ENCODE measurements at regions not wholly inside any gene's neighbourhood (a gene's known extent, or its start where the extent isn't known, plus 50 kb on each side); places are given as distances from the start of the nearest gene placed in this dataset.

DNA sequence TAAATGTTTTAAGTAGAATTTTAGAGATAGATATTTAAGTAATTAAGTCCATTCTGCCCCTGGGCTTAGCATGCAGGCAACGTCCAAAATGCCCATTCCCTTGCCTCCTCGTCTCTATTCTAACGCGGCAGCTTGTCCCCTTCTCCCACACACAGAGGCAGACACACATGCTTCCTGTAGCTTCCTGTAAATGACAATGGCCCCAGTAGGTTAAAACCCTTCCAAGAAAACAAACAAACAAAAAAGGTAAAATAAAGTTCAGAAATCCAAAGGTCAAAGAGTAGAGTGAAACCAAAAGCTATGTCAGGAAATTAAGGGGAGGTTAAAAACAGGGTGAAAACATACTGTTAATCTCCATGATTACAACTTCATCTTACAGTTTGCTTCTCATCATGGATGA is 857.6 kb downstream of the GATA3 start:
- Histone ChIP-seq H3K36me3 (no peaks in the 10 kb centered on the region), H3K27ac (no peak overlapping the region), H3K4me1 (replicated peaks) (no peaks in the 10 kb centered on the region), H3K4me3 (no peak overlapping the region), H3K9me3 (no peaks in the 10 kb centered on the region), H3K27me3 (replicated peaks; ENCODE audit: insufficient read depth) (no peaks in the 10 kb centered on the region)
- TF ChIP-seq POLR2A (IDR thresholded peaks at IDR 0.05) (no peak), POLR2AphosphoS5 (IDR thresholded peaks at IDR 0.05) (no peak)
- TF ChIP-seq, protein P1, sequence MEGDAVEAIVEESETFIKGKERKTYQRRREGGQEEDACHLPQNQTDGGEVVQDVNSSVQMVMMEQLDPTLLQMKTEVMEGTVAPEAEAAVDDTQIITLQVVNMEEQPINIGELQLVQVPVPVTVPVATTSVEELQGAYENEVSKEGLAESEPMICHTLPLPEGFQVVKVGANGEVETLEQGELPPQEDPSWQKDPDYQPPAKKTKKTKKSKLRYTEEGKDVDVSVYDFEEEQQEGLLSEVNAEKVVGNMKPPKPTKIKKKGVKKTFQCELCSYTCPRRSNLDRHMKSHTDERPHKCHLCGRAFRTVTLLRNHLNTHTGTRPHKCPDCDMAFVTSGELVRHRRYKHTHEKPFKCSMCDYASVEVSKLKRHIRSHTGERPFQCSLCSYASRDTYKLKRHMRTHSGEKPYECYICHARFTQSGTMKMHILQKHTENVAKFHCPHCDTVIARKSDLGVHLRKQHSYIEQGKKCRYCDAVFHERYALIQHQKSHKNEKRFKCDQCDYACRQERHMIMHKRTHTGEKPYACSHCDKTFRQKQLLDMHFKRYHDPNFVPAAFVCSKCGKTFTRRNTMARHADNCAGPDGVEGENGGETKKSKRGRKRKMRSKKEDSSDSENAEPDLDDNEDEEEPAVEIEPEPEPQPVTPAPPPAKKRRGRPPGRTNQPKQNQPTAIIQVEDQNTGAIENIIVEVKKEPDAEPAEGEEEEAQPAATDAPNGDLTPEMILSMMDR (IDR thresholded peaks at IDR 0.05), result no peak
- 63% methylated on average over 4 of the region's 4 CpGs for WGBS
- no peak for DNase-seq (ENCODE audit: low spot score)
- intact Hi-C loops (cut with DNase I), result no loop called here

DNA sequence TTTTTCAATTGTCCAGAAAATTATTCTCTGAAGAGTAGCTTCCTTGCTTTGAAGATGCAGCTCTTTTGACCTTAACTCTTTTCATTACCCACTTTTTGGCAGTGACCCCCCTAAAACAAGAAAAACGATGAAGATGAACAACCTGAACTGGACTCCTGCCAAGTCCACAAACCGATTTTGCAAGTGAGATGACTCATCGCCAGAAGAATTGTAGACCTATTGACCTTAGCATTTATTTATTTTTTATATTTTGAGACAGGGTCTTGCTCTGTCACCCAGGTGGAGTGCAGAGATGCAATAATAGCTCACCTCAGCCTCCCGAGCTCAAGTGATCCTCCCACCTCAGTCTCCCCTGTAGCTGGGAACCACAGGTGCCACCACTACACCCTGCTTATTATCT is 859.2 kb downstream of the GATA3 start:
- Histone ChIP-seq H3K4me3 (no peak overlapping the region), H3K4me1 (replicated peaks) (no peaks in the 10 kb centered on the region), H3K36me3 (no peaks in the 10 kb centered on the region), H3K27ac (no peak overlapping the region), H3K9me3 (no peaks in the 10 kb centered on the region), H3K27me3 (replicated peaks; ENCODE audit: insufficient read depth) (no peaks in the 10 kb centered on the region)
- WGBS, result 41% methylated on average over 4 of the region's 4 CpGs
- intact Hi-C loops (cut with DNase I), result no loop called here
- no peak for DNase-seq (ENCODE audit: low spot score)
- TF ChIP-seq POLR2A (IDR thresholded peaks at IDR 0.05) (no peak), POLR2AphosphoS5 (IDR thresholded peaks at IDR 0.05) (no peak)
- TF ChIP-seq, protein P1 (IDR thresholded peaks at IDR 0.05), result no peak

DNA sequence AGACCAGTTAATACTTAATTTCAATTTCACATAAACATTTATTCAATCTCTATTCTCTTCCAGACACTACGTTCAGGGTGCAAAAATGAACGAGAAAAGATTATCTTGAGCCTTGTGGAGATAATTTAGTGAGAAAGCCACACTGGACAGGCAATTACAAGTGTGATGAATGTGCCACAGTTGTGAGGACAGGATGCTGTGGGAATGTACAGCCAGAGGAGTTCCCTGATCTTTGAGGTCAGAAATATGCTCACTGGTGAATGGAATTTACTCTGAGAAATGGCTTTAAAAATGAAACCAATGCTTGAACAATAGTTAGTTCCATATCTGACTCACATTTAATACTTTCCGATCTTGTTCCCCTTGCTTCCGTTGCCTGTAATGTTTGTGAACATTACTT is 864.8 kb downstream of the GATA3 start:
- Histone ChIP-seq H3K27me3 (replicated peaks; ENCODE audit: insufficient read depth) (no peaks in the 10 kb centered on the region), H3K36me3 (no peaks in the 10 kb centered on the region), H3K4me1 (replicated peaks) (no peaks in the 10 kb centered on the region), H3K4me3 (no peak overlapping the region), H3K27ac (no peak overlapping the region), H3K9me3 (no peaks in the 10 kb centered on the region)
- no peak for TF ChIP-seq POLR2AphosphoS5 (IDR thresholded peaks at IDR 0.05)
- TF ChIP-seq POLR2A (IDR thresholded peaks at IDR 0.05), result no peak
- TF ChIP-seq, protein P1 (IDR thresholded peaks at IDR 0.05), result no peak
- 73% methylated on average over 4 of the region's 4 CpGs for WGBS
- DNase-seq (ENCODE audit: low spot score), result no peak
- intact Hi-C loops (cut with DNase I), result no loop called here

DNA sequence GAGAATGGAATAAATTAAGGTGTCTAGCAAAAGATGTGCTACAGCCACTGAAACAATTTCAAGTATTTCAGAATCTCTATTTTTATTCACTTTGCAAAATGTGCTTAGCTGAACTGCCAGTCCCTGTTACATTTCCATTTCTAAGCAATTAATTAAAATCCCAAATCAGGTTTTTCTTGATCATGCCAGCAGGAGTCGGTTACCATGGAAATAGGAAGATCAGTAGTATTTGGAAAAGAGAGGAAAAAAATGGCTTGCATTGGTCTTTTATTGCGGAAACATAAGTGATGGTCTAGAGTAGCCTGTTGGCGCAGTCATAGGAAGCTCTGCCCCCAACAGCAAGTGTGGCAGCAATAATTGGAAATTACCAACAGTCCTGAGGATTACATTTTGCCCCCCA is 867.1 kb downstream of the GATA3 start:
- no peak overlapping the region for H3K4me3 ChIP-seq
- H3K4me1 ChIP-seq (replicated peaks), result no peaks in the 10 kb centered on the region
- no peaks in the 10 kb centered on the region for H3K36me3 ChIP-seq
- 86% methylated on average over 3 of the region's 3 CpGs for WGBS
- DNase-seq (ENCODE audit: low spot score), result no peak
- no peak overlapping the region for H3K27ac ChIP-seq
- TF ChIP-seq POLR2AphosphoS5 (IDR thresholded peaks at IDR 0.05), result no peak
- no peaks in the 10 kb centered on the region for H3K27me3 ChIP-seq (replicated peaks; ENCODE audit: insufficient read depth)
- intact Hi-C loops (cut with DNase I), result no loop called here
- H3K9me3 ChIP-seq, result no peaks in the 10 kb centered on the region

DNA sequence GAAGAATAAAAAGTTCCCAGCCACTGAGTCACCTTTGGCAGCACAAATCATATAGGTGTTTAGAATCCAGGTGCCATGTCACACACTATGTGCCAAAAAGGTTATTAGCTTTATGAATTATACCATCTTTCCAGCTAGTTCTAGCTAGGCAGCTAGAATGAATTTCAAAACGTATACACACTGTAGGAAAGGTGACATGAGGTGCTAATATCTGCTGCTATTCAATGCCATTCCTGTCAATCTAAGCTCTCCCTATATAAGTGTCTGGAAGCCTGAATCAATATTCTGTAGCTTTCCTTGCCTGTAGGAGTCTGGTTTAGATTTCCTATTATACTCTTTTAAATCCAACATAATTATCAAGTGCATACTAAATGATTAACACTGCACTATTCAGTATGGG is 868.6 kb downstream of the GATA3 start:
- intact Hi-C loops (cut with DNase I), result no loop called here
- Histone ChIP-seq H3K4me3 (no peak overlapping the region), H3K4me1 (replicated peaks) (no peaks in the 10 kb centered on the region), H3K27me3 (replicated peaks; ENCODE audit: insufficient read depth) (no peaks in the 10 kb centered on the region), H3K27ac (no peak overlapping the region), H3K36me3 (no peaks in the 10 kb centered on the region), H3K9me3 (no peaks in the 10 kb centered on the region)
- TF ChIP-seq, protein P1 (IDR thresholded peaks at IDR 0.05), result no peak
- TF ChIP-seq POLR2A (IDR thresholded peaks at IDR 0.05) (no peak), POLR2AphosphoS5 (IDR thresholded peaks at IDR 0.05) (no peak)
- 74% methylated on average over 1 of the region's 1 CpG for WGBS
- DNase-seq (ENCODE audit: low spot score), result no peak
